Aorta (tissue), 5 donors: ENCODE measurements at regions not wholly inside any gene's neighbourhood (a gene's known extent, or its start where the extent isn't known, plus 50 kb on each side); places are given as distances from the start of the nearest gene placed in this dataset.

ENCODE experiments used
- ATAC-seq: fragments of 200-7000 bp; cut with Tn5 transposase; one replicate; pipeline ENCODE4 v1.9.1; 2022; ENCODE audit warnings: moderate library complexity; ENCODE audit not compliant: low FRiP score
- DNase-seq, 2 donors: peaks; one replicate each; pipeline ENCODE4 v3.0.0-alpha.2; 2020
- H3K27ac ChIP-seq, 2 donors: one replicate each; pipeline ENCODE4 v1.5.1; 2013; ENCODE audit warnings: low read length in 2 of 2, mild to moderate bottlenecking in 2 of 2, moderate library complexity in 2 of 2, control low read depth in 1 of 2, inconsistent platforms in 1 of 2, low read depth in 1 of 2
- H3K27me3 ChIP-seq, 2 donors: one replicate each; pipeline ENCODE4 v1.6.1; 2013; ENCODE audit warnings: control low read depth in 1 of 2, low read length in 1 of 2, mild to moderate bottlenecking in 1 of 2, moderate library complexity in 1 of 2; ENCODE audit not compliant: insufficient read depth in 2 of 2, control insufficient read depth in 1 of 2
- H3K36me3 ChIP-seq, 2 donors: one replicate each; pipeline ENCODE4 v1.6.1; 2013; ENCODE audit warnings: control low read depth in 1 of 2, low read length in 1 of 2, mild to moderate bottlenecking in 1 of 2; ENCODE audit not compliant: insufficient read depth in 2 of 2, control insufficient read depth in 1 of 2
- H3K4me1 ChIP-seq, 2 donors: one replicate each; pipeline ENCODE4 v1.6.1; 2013; ENCODE audit warnings: low read length in 2 of 2, control low read depth in 1 of 2, mild to moderate bottlenecking in 1 of 2, moderate library complexity in 1 of 2; ENCODE audit not compliant: insufficient read depth in 2 of 2, control insufficient read depth in 1 of 2
- H3K4me3 ChIP-seq, 2 donors: one replicate each; pipeline ENCODE4 v1.5.1; 2013; ENCODE audit warnings: low read length in 2 of 2, control low read depth in 1 of 2, mild to moderate bottlenecking in 1 of 2
- H3K9me3 ChIP-seq: one replicate; pipeline ENCODE4 v1.6.1; 2013; ENCODE audit warnings: mild to moderate bottlenecking, low read length; ENCODE audit not compliant: control insufficient read depth
- WGBS, 2 donors: extraction: QIAGEN DNeasy Blood & Tissue Kit; methylation state at CpG; one replicate each; pipeline ENCODE4 v1.1.7; 2013; 5-methylcytosine and 5-hydroxymethylcytosine counted together
- intact Hi-C, 2 donors: fragments of 100-400 bp; cut with DNase I; formaldehyde crosslinking; loops; one replicate each; pipeline versions ENCODE4 v1.14.2 to v1.15.0; 2022
- donor health status: healthy with polysubstance abuse.
- donor health status: Bipolar disorder and iron deficiency.
- donor health status: DM: no; HTN: no; CAD: no.
- donor health status: DM: no; HTN: no; CAD: no.
- donor health status: DM: yes; HTN: yes; CAD: no.

DNA sequence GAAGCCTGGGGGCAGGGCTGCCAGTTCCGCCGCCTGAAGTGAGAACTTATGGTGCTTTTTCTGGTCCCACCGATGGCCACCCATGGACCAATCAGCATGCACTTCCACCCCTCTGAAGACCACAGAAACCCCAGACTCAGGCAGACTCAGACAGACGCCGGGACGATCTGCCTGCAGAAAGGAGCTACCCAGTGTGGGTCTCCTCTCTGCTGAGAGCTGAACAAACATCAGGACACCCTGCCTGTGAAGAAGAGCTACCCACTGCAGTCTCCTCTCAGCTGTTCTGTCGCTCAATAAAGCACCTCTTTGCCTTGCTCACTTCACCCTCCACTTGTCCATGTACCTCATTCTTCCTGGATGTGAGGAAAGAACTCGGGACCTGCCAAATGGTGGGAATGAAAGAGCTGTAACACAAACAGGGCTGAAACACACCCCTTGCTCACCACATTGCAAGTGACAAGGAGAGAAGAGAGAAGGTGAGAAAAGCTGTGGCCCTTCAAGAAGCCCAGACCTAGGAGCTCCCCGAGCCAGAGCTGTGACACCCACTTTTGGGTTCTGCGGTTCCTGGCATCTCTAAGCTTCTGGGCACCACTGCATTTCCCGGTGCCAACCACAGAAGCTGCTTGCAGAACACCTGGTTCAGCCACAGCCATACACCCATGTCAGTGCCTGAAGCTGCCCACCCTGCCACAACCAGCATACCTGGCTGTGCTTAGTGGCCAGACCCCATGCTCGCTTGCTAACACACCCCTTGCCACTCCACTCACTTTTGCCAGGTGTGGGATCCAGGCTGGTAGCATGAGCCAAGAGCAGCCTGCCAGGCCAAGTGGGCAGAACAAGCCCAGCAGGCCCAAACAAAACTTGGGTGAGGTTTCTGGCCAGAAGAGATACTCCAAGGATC, 114.3 kb upstream of the TSLP start:
- H3K9me3 ChIP-seq, result no peaks in the 10 kb centered on the region
- no peaks in the 10 kb centered on the region for H3K4me1 ChIP-seq
- DNase-seq (no peak), ATAC-seq (no peak)
- H3K27ac ChIP-seq, result no peak overlapping the region
- H3K36me3 ChIP-seq, result no peaks in the 10 kb centered on the region
- H3K27me3 ChIP-seq, result no peaks in the 10 kb centered on the region
- WGBS, 2 donors, result 66 to 69% methylated on average over 10 to 12 of the region's 12 CpGs
- H3K4me3 ChIP-seq, result no peak overlapping the region
- intact Hi-C loops, result no loop called here

DNA sequence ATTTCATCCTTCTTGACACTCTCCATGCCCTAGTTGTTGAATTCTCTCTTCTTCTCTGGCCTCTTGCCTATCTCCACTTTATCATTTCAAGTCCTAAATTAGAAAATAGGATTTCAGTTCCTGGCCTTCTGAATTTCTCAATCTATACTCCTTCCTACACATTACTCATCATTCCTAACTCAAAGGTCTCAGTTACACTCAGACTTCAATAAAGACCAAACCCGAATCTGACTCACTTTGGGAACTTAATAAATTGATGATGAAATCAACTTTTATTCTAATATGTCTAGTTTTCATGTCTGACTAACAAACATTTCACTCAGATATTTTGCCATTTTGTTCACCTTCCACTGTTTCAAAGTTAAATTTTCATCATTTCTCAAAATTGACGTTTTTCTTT, 113.6 kb upstream of the TSLP start:
- no peaks in the 10 kb centered on the region for H3K9me3 ChIP-seq
- no peaks in the 10 kb centered on the region for H3K36me3 ChIP-seq
- DNase-seq (no peak), ATAC-seq (no peak)
- no peaks in the 10 kb centered on the region for H3K4me1 ChIP-seq
- H3K27ac ChIP-seq, result no peak overlapping the region
- intact Hi-C loops, result no loop called here
- H3K4me3 ChIP-seq, result no peak overlapping the region
- WGBS, 2 donors, result 57 to 68% methylated on average over 2 of the region's 2 CpGs
- no peaks in the 10 kb centered on the region for H3K27me3 ChIP-seq

DNA sequence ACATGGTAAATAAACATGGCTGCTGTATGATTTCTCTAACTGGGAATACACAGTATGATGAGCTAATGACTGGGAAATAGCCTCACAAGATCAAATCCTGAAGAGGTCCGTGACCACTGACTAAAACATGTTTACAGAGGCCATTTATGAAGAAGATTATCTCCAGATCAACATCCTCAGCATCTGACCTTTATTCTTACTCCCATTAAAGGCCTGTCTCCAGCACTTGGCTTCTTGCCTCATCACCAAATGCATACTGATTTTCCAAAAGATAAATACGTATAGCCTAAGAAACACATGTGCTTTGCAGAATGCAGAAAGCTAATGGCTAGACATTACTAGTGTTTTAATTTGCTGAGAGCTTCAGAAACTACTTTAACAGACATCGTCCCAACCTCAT, 108.0 kb upstream of the TSLP start:
- intact Hi-C loops, result no loop called here
- WGBS, 2 donors, result 71 to 72% methylated on average over 3 of the region's 3 CpGs
- Histone ChIP-seq H3K27ac (no peak overlapping the region), H3K27me3 (no peaks in the 10 kb centered on the region), H3K4me3 (no peak overlapping the region), H3K4me1 (no peaks in the 10 kb centered on the region), H3K36me3 (no peaks in the 10 kb centered on the region), H3K9me3 (no peaks in the 10 kb centered on the region)
- DNase-seq, result no peak
- ATAC-seq, result no peak

DNA sequence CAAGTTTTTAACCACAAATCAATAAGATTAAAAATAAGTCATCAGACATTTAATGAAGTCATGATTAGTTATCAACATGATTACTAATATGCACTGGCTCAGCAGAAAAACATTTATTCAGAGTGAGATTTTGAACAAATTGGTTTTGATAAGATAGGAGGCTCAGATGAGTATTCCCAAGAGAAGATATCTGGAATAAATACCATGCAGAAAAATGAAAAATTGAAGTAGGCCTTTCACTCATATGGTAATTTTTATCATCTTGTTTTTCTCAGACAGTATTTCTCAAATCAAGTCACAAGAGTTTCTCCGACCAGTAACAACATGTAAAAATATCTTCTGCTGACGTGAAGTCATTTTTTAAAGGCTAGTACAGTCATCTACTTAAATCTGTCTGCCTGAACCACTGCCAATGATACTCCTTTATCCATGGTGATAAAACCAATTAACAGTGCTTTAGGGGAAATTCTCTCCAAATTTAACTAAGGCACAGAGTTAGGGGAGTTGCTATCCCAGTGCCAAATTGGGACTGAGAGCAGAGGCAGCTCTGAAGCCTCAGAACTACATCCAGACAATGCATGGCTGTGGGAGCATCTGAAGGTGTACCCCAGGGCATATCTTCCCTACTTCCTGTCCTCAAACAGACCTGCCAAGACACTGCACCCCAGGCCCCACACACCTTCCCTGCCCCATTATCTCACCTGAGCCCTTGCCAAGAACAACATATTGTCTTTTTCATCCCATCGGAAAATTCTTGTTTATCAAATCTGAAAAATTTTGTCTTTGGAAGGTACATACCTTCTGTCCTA, 105.5 kb upstream of the TSLP start:
- Histone ChIP-seq H3K4me1 (no peaks in the 10 kb centered on the region), H3K9me3 (no peaks in the 10 kb centered on the region), H3K36me3 (no peaks in the 10 kb centered on the region), H3K27me3 (no peaks in the 10 kb centered on the region), H3K27ac (no peak overlapping the region), H3K4me3 (no peak overlapping the region)
- peak; percentile 17 for ATAC-seq
- 44 to 60% methylated on average over 3 of the region's 3 CpGs for WGBS, 2 donors
- intact Hi-C loops, result no loop called here
- DNase-seq, result no peak

DNA sequence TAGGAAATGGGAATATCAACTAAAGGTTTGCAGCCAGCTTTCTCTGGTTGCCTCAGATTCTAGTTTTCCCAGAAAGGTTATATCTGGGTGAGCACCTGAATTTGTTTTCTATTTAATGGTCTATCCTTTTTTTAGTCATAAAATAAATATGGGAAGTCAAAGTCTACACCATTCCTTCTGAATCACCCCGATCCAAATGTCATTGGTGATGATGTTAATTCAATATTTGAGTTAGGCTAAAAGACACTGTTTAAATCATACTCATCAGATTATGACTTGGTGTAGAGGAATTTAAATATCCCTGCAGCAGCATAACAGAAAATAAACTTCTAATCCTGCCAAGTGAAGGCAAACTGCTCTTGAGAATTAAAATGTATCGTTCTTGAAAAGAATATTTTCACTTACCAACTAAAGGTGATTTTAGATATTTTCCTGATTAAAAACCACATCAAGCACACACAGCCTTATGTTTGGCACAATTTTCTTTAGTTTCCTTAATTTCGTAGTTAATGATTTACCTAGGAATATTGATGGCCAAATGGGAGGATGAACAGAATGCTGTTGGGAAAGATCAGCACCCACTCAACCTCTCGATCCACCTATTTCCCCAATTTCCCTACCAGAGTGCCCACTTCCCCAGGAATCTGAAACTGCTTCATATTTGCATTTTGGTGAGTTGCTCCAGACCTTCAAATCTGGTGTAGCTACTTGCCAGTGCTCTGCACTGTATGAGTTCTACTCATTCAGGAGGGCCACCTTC, 103.1 kb upstream of the TSLP start:
- no peaks in the 10 kb centered on the region for H3K4me1 ChIP-seq
- ATAC-seq, result no peak
- no peak overlapping the region for H3K4me3 ChIP-seq
- whole genome bisulfite sequencing, 2 donors, result 79 to 85% methylated on average over 4 of the region's 4 CpGs
- no peak overlapping the region for H3K27ac ChIP-seq
- no peak for DNase-seq
- H3K9me3 ChIP-seq, result no peaks in the 10 kb centered on the region
- H3K27me3 ChIP-seq, result no peaks in the 10 kb centered on the region
- intact Hi-C loops, result no loop called here
- H3K36me3 ChIP-seq, result no peaks in the 10 kb centered on the region

DNA sequence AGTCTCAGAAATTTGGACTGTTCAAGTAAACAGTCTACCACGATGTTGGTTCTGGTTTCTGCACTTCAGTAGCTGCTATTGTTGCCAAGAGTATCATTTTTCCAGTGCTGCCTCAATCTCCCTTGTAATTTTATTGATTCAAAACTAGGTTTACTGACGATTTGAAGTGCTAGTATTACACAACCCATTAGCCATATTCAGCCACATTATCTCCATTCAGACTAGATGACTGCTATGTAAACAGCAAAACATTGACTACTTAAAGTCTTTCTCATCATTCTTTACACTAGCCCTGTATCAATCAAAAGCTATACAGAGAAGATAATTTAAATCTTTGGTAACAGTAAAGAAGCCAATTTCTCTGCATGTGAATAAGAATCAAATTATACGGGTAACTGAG, 102.0 kb upstream of the TSLP start:
- no peak for ATAC-seq
- DNase-seq, result no peak
- no peaks in the 10 kb centered on the region for H3K4me1 ChIP-seq
- H3K9me3 ChIP-seq, result no peaks in the 10 kb centered on the region
- no peaks in the 10 kb centered on the region for H3K27me3 ChIP-seq
- intact Hi-C loops, result no loop called here
- H3K36me3 ChIP-seq, result no peaks in the 10 kb centered on the region
- 46 to 52% methylated on average over 3 of the region's 3 CpGs for WGBS, 2 donors
- no peak overlapping the region for H3K27ac ChIP-seq
- no peak overlapping the region for H3K4me3 ChIP-seq

DNA sequence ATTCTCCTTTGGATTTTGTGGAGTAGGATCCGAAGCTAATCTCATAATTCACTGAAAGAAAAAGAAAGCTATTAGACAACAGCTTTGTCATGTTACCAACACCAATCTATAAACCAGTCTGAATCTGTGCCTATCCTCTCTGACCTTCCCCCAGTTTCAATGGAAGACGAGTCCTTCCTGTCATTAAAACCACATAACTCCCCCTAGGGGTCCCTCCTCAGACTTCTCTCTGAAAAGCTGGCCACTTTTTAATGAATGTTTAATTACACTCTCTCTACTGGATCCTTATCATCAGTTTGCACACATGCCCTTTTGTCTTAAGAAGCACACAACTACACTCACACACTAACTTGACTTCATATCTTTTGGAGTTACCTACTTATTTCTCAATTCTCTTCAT, 98.0 kb upstream of the TSLP start:
- Histone ChIP-seq H3K36me3 (no peaks in the 10 kb centered on the region), H3K27ac (no peak overlapping the region), H3K4me3 (no peak overlapping the region), H3K9me3 (no peaks in the 10 kb centered on the region), H3K4me1 (no peaks in the 10 kb centered on the region), H3K27me3 (no peaks in the 10 kb centered on the region)
- ATAC-seq (no peak), DNase-seq (no peak)
- 52 to 56% methylated on average over 2 of the region's 2 CpGs for WGBS, 2 donors
- intact Hi-C loops, result no loop called here

DNA sequence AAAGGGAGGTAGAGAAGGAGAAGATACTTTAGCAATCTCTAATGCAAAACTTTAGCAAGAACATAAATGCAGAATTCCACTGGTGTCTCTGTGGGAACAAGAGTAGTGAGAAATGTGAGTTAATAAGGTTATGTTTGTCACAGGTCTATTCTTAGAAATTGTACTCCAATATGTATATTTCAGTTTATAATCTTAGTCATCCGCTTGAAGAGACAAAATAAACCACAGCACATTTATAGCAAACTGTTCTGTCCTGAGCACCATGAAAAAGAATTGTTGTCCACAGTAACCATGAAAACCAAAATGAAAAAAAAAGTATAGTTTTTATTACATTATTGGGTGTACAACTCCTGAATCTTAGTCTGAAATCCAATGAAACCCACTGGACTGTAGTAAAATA, 93.6 kb upstream of the TSLP start:
- Histone ChIP-seq H3K9me3 (no peaks in the 10 kb centered on the region), H3K36me3 (no peaks in the 10 kb centered on the region), H3K4me1 (no peaks in the 10 kb centered on the region), H3K27ac (no peak overlapping the region), H3K4me3 (no peak overlapping the region), H3K27me3 (no peaks in the 10 kb centered on the region)
- ATAC-seq, result no peak
- intact Hi-C loops, result no loop called here
- DNase-seq, result no peak
- 42 to 54% methylated on average over 1 of the region's 1 CpG for WGBS, 2 donors
